ENCODE measurements at regions not wholly inside any gene's neighbourhood (a gene's known extent, or its start where the extent isn't known, plus 50 kb on each side); places are given as distances from the start of the nearest gene placed in this dataset.
"Not testable (repeated sequence)": the region's sequence is repeated elsewhere in the genome, so short reads cannot be mapped to it uniquely, and the experiment has no call there.

- in situ Hi-C loops (cut with MboI; ENCODE audit: low pct_unique_long_range_greater_than_20kb, low sequenced_read_pairs), result no loop called here
- no peak for DNase-seq
Observed at GRCh38 chr4:177127658-177128057, 182.0 kb upstream of the NEIL3 start.

GRCh38 chr4:177128306-177128705, 181.4 kb upstream of the NEIL3 start:
- no peak for DNase-seq
- in situ Hi-C loops (cut with MboI; ENCODE audit: low pct_unique_long_range_greater_than_20kb, low sequenced_read_pairs), result no loop called here

- DNase-seq, result no peak
- in situ Hi-C loops (cut with MboI; ENCODE audit: low pct_unique_long_range_greater_than_20kb, low sequenced_read_pairs), result no loop called here
Observed at GRCh38 chr4:177131736-177132135, 177.9 kb upstream of the NEIL3 start.

GRCh38 chr4:177147668-177148067, 162.0 kb upstream of the NEIL3 start:
- in situ Hi-C loops (cut with MboI; ENCODE audit: low pct_unique_long_range_greater_than_20kb, low sequenced_read_pairs), result no loop called here
- DNase-seq, result no peak

GRCh38 chr4:177155454-177155853, 154.2 kb upstream of the NEIL3 start:
- DNase-seq, result no peak

GRCh38 chr4:177159600-177159999, 150.1 kb upstream of the NEIL3 start:
- in situ Hi-C loops (cut with MboI; ENCODE audit: low pct_unique_long_range_greater_than_20kb, low sequenced_read_pairs), result no loop called here
- no peak for DNase-seq

More at GRCh38 chr4:177155454-177155853, 154.2 kb upstream of the NEIL3 start:
- in situ Hi-C loops (cut with MboI; ENCODE audit: low pct_unique_long_range_greater_than_20kb, low sequenced_read_pairs), result no loop called here

DNA sequence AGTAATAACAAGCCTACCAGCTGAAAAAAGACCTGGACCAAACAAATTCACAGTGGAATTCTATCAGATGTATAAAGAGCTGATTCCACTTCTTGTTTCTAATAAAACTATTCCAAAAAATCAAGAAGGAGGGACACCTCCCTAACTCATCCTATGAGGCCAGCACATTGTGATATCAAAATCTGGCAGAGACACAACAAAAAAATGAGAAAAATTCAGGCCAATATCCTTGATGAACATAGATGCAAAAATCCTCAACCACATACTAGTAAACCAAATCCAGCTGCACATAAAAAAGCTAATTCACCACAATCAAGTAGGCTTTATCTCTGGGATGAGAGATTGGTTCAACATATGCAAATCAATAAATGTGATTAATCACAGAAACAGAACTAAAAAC, 147.9 kb upstream of the NEIL3 start:
- no peak for DNase-seq
- in situ Hi-C loops (cut with MboI; ENCODE audit: low pct_unique_long_range_greater_than_20kb, low sequenced_read_pairs), result no loop called here

- no peak for DNase-seq
- in situ Hi-C loops (cut with MboI; ENCODE audit: low pct_unique_long_range_greater_than_20kb, low sequenced_read_pairs), result no loop called here
Observed at GRCh38 chr4:177163532-177163931, 146.1 kb upstream of the NEIL3 start.

- DNase-seq, result no peak
- in situ Hi-C loops (cut with MboI; ENCODE audit: low pct_unique_long_range_greater_than_20kb, low sequenced_read_pairs), result no loop called here
Observed at GRCh38 chr4:177171588-177171987, 138.1 kb upstream of the NEIL3 start.

- no peak for DNase-seq
- in situ Hi-C loops (cut with MboI; ENCODE audit: low pct_unique_long_range_greater_than_20kb, low sequenced_read_pairs), result no loop called here
Observed at GRCh38 chr4:177175473-177175872, 134.2 kb upstream of the NEIL3 start.

DNA sequence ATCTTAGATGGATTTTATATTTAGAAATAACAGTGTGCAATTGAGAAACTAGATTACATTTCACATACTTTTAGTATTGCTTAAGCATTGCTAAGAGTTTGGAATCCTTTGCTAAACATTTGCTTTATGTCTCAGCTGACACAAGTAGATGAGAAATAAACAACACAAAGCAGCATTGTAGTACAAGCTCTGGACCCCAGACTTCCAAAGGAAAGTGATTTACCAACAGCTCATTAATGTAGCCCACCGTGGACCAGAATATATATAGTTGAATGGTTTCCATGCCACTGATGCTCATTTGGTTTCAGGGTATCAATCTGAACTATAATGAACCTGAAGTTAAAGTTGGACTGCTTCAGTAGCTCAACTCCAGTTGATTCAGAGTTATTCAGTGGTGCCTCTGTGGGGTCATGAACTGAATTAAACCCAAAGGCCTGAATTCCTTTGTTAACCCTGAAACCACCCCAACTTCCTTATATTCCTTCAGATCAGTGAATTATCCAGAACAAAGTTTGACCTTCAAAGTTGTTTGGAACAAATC, 132.1 kb upstream of the NEIL3 start:
- no peak for DNase-seq
- in situ Hi-C loops (cut with MboI; ENCODE audit: low pct_unique_long_range_greater_than_20kb, low sequenced_read_pairs), result no loop called here

GRCh38 chr4:177178246-177178645, 131.4 kb upstream of the NEIL3 start:
- no peak for DNase-seq
- in situ Hi-C loops (cut with MboI; ENCODE audit: low pct_unique_long_range_greater_than_20kb, low sequenced_read_pairs), result no loop called here

DNA sequence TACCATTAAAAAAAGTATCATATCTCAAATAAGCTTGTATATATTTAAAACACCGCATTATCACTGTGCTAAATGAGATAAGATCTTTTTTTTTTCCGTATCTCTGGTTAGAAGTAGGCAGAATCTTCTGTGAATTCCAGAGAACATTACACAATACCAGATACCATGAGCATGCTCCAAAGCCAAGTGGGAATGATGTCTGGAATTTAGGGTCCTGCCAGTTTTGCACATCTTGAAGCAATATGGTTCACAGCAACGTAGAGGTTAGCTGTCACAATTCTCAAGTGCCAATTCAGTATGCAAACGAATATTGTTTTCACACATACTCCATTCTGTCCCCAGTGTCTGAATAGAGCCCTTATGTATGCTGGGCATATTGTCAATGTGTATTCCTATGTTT, 127.5 kb upstream of the NEIL3 start:
- DNase-seq, result no peak
- in situ Hi-C loops (cut with MboI; ENCODE audit: low pct_unique_long_range_greater_than_20kb, low sequenced_read_pairs), result no loop called here

DNA sequence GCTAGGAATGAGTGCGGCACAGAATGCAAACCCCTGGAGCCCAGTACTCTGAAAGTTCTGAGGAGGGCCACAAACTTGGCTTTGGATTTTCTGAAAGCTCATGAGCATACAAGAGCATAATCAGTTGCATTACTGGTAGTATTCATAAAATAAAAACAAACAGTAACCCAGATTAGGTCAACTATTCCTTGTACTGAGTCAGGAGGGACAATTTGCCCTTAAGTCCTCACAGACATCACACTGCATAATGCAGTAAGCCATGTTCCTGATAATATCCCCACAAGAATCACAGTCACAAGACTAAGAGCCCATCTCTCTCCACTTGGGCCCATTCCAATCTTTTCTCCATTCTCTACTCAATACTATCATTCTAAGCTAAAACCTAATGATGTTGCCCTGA, 126.9 kb upstream of the NEIL3 start:
- in situ Hi-C loops (cut with MboI; ENCODE audit: low pct_unique_long_range_greater_than_20kb, low sequenced_read_pairs), result no loop called here
- no peak for DNase-seq

GRCh38 chr4:177185151-177185550, 124.5 kb upstream of the NEIL3 start:
- no peak for DNase-seq
- in situ Hi-C loops (cut with MboI; ENCODE audit: low pct_unique_long_range_greater_than_20kb, low sequenced_read_pairs), result no loop called here

GRCh38 chr4:177185579-177185978, 124.1 kb upstream of the NEIL3 start:
- in situ Hi-C loops (cut with MboI; ENCODE audit: low pct_unique_long_range_greater_than_20kb, low sequenced_read_pairs), result no loop called here
- DNase-seq, result no peak

DNA sequence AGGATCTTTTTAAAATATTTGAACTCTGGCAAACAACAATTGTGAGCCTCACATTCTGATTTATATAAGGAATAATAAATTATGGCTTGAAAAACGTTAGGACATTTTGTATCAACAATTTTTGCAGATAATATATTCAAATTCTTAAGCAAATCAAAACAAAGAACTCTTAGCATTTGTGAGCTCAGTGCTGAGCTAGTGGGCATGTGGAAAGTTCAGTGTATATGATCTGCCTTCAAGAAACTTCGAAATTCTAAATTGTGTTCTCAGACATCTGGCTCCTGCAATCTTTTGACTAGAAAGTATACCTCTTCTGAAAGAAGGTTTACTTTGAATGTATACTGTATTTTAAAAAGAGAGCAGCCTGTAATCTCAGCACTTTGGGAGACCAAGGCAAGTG, 122.3 kb upstream of the NEIL3 start:
- in situ Hi-C loops (cut with MboI; ENCODE audit: low pct_unique_long_range_greater_than_20kb, low sequenced_read_pairs), result no loop called here
- no peak for DNase-seq

DNA sequence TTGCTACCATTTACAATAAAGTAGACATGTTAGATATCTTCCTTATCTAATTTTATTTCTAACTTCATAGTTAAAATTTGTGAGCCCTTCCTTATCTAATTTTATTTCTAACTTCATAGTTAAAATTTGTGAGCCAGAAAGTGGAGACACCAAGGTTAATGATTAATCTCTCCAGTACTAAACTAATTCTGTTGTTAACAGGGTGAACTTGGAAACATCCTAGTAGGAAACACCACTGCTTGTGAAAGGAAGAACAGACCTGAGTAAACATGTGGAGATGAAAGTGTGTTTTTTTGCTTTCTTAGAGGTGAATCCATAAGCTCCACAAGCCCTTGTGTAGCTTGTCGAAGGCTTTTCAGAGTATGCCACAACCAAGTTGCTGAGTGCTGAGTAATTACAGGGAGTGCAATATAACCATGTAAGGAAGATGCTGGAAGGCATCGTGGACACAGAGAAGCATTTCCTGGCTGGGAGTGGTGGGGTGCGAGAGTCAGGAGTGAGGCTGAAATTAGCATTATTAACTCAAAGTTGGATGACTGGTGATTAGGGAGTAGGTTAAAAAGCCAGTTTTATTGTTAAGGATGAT, 118.6 kb upstream of the NEIL3 start:
- in situ Hi-C loops (cut with MboI; ENCODE audit: low pct_unique_long_range_greater_than_20kb, low sequenced_read_pairs), result no loop called here
- no peak for DNase-seq

DNA sequence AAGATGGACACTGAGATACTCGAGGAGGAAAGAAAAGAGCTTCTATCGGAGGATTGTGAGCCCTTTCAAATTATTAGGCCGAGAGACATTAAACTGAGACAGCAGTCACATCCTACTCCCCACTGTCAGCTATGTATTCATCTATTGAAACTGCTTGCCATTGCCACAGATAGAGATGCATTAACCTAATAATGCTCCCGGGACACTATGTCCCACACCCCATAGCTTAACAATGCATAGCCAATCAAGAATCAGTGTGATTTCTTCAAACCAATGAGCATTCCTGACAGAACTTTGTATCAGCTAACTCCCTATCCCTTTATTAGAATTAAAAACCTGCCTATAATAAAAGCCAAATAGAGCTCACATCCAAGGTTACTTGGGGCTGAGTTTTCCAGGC, 118.1 kb upstream of the NEIL3 start:
- in situ Hi-C loops (cut with MboI; ENCODE audit: low pct_unique_long_range_greater_than_20kb, low sequenced_read_pairs), result no loop called here
- DNase-seq, result no peak

DNA sequence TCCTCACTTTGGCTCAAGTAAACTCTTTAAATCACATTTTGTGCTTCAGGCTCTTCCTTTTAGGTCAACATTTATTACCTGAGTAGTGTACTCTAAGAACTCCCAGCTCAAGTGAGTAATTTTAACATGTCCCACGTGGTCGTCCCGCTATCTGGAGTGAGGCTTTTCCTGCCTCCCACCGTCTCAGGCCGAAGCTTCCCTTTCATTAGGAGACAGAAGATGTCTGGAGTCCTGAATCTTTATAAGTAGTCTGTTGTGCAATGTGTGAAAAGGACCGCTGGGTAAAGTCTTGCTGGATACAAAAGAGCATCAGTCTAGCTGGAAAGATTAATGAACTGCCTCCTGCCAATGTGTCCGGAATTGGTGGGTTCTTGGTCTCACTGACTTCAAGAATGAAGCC, 117.7 kb upstream of the NEIL3 start:
- no peak for DNase-seq
- in situ Hi-C loops (cut with MboI; ENCODE audit: low pct_unique_long_range_greater_than_20kb, low sequenced_read_pairs), result no loop called here

DNA sequence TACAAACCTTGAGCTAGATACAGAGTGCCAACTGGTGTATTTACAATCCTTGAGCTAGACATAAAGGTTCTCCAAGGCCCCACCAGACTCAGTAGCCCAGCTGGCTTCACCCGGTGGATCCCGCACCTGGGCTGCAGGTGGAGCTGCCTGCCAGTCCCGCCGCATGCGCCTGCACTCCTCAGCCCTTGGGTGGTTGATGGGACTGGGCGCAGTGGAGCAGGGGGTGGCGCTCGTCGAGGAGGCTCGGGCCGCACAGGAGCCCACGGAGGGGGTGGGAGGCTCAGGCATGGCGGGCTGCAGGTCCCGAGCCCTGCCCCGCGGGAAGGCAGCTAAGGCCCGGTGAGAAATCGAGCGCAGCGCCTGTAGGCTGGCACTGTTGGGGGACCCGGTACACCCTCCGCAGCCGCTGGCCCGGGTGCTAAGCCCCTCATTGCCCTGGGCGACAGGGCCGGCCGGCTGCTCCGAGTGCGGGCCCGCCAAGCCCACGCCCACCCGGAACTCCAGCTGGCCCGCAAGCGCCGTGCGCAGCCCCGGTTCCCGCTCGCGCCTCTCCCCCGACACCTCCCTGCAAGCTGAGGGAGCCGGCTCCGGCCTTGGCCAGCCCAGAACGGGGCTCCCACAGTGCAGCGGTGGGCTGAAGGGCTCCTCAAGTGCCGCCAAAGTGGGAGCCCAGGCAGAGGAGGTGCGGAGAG, 116.5 kb upstream of the NEIL3 start:
- DNase-seq; in situ Hi-C loops (cut with MboI; ENCODE audit: low pct_unique_long_range_greater_than_20kb, low sequenced_read_pairs): not testable (repeated sequence)
